ENCODE measurements at regions not wholly inside any gene's neighbourhood (a gene's known extent, or its start where the extent isn't known, plus 50 kb on each side); places are given as distances from the start of the nearest gene placed in this dataset.
"Not testable (repeated sequence)": the region's sequence is repeated elsewhere in the genome, so short reads cannot be mapped to it uniquely, and the experiment has no call there.

- no peak for DNase-seq (ENCODE audit: low read depth in 2 of 2)
Observed at GRCh38 chr14:27566843-27567382, 969.1 kb upstream of the NOVA1 start.

- DNase-seq (ENCODE audit: low read depth in 2 of 2), result no peak
Observed at GRCh38 chr14:27573018-27573417, 975.2 kb upstream of the NOVA1 start.

- no peak for DNase-seq (ENCODE audit: low read depth in 2 of 2)
Observed at GRCh38 chr14:27587103-27587502, 989.3 kb upstream of the NOVA1 start.

- DNase-seq (ENCODE audit: low read depth in 2 of 2), result no peak
Observed at GRCh38 chr14:27605282-27605681, 1007.4 kb upstream of the NOVA1 start.

GRCh38 chr14:27608377-27608776 is 1010.5 kb upstream of the NOVA1 start:
- DNase-seq (ENCODE audit: low read depth in 2 of 2), result no peak

GRCh38 chr14:27612121-27612520 is 1014.3 kb upstream of the NOVA1 start:
- no peak for DNase-seq (ENCODE audit: low read depth in 2 of 2)

- DNase-seq (ENCODE audit: low read depth in 2 of 2), result no peak
Observed at GRCh38 chr14:27613102-27613501, 1015.3 kb upstream of the NOVA1 start.

GRCh38 chr14:27623782-27624181 is 1025.9 kb upstream of the NOVA1 start:
- no peak for DNase-seq (ENCODE audit: low read depth in 2 of 2)

- no peak for DNase-seq (ENCODE audit: low read depth in 2 of 2)
Observed at GRCh38 chr14:27634056-27634970, 1036.5 kb upstream of the NOVA1 start.

GRCh38 chr14:27640688-27641087 is 1042.9 kb upstream of the NOVA1 start:
- not testable (repeated sequence) for DNase-seq (ENCODE audit: low read depth in 2 of 2)

GRCh38 chr14:27642251-27642866 is 1044.5 kb upstream of the NOVA1 start:
- DNase-seq (ENCODE audit: low read depth in 2 of 2), result no peak

- no peak for DNase-seq (ENCODE audit: low read depth in 2 of 2)
Observed at GRCh38 chr14:27660683-27661082, 1062.8 kb upstream of the NOVA1 start.

GRCh38 chr14:27668531-27668930 is 1070.7 kb upstream of the NOVA1 start:
- no peak for DNase-seq (ENCODE audit: low read depth in 2 of 2)

GRCh38 chr14:27672047-27672446 is 1074.2 kb upstream of the NOVA1 start:
- no peak for DNase-seq (ENCODE audit: low read depth in 2 of 2)

GRCh38 chr14:27672811-27673737 is 1075.2 kb upstream of the NOVA1 start:
- not testable (repeated sequence) for DNase-seq (ENCODE audit: low read depth in 2 of 2)

GRCh38 chr14:27686137-27686536 is 1080.5 kb upstream of the FOXG1 start:
- DNase-seq (ENCODE audit: low read depth in 2 of 2), result no peak

- DNase-seq (ENCODE audit: low read depth in 2 of 2), result no peak
Observed at GRCh38 chr14:27688841-27689444, 1077.6 kb upstream of the FOXG1 start.

- no peak for DNase-seq (ENCODE audit: low read depth in 2 of 2)
Observed at GRCh38 chr14:27712364-27712763, 1054.2 kb upstream of the FOXG1 start.

- no peak for DNase-seq (ENCODE audit: low read depth in 2 of 2)
Observed at GRCh38 chr14:27715561-27715960, 1051.0 kb upstream of the FOXG1 start.

GRCh38 chr14:27721760-27722159 is 1044.8 kb upstream of the FOXG1 start:
- DNase-seq (ENCODE audit: low read depth in 2 of 2), result no peak

- DNase-seq (ENCODE audit: low read depth in 2 of 2), result no peak
Observed at GRCh38 chr14:27725482-27725881, 1041.1 kb upstream of the FOXG1 start.
